HPDE6-E6E7 (cell line): ENCODE measurements at regions not wholly inside any gene's neighbourhood (a gene's known extent, or its start where the extent isn't known, plus 50 kb on each side); places are given as distances from the start of the nearest gene placed in this dataset.
"Not testable (repeated sequence)": the region's sequence is repeated elsewhere in the genome, so short reads cannot be mapped to it uniquely, and the experiment has no call there.

Source experiments
- DNase-seq: peaks from one replicate; pipeline ENCODE4 v3.0.0; 2011; ENCODE audit warnings: missing footprints; ENCODE audit errors: extremely low spot score

DNA sequence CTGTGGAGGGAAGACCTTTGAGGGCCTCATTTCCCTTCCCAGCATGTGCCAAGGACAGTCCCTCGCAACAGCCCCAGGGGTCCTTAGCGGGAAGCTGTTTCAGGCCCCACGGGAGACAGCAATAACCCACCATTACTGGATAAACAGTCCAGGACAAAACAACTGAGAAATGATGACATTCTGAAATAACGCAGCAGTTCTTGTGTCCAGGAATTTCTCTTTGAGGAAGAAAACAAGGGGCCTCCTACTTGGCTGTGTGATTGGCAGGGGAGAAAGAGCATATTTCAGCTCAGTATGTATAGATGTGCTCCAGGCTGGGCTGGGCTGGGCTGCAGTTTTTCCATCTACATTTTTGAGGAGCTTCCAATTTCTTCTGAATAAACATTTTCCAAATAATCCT, 82.2 kb upstream of the THBS1 start:
- no peak for DNase-seq

DNA sequence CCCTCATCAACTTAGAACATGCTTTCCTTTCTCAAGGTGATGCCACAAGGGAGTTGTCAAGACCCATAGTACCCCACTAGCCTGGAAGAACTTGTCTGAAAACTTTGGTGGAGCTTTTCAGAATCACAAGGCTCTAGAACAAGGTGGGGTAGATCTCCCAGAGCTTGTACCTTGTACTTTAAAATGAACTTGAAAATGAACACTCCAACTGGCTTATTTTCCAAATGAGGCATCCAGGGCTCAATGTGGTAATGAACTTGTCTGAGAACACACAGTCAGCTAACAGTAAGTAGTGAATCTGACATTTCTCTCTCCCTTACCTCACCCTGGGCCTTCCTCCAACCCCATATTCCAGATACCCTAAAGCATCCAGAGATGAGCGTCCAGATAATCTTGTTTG, 81.8 kb upstream of the THBS1 start:
- DNase-seq: no peak

GRCh38 chr15:39499681-39500080, 81.2 kb upstream of the THBS1 start:
- DNase-seq: no peak

DNA sequence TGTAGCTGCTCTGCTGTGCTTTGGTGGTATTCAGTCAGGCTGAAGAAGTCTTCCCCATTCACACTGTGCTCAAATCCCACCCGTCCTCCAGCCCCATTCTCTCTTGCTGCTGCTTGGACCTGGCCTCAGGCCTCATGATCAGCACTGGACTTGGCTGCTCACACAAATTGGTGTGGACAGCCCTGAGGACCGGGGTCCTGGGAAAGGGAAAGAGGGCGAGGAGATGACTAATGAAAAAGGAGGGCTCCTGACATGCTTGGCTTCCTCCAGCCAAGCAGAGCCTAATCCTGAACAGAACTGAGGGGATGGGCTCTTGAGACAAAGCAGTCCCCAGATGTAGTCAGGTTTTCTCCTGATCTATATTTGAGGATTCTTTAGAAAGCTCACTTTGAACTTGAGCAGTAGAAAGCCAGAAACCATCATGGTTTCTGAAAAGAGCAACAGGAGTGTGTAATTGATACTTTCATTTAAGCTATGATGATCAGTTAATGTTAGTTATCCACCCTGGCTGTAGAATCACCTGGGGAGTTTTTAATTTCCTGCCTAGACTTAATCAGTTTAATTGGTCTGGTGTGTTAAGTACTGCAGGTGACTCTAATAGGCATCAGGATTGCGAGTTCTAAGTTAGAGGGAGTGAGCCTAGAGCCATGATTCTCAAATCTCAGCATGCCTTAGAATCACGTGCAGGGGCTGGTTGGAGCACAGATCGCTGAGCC, 79.4 kb upstream of the THBS1 start:
- no peak for DNase-seq

GRCh38 chr15:39502082-39502447, 78.8 kb upstream of the THBS1 start:
- no peak for DNase-seq

- DNase-seq: no peak
These were observed 78.2 kb upstream of the THBS1 start for GRCh38 chr15:39502611-39503195.

- DNase-seq: no peak
These were observed 77.4 kb upstream of the THBS1 start for GRCh38 chr15:39503526-39503925.

DNA sequence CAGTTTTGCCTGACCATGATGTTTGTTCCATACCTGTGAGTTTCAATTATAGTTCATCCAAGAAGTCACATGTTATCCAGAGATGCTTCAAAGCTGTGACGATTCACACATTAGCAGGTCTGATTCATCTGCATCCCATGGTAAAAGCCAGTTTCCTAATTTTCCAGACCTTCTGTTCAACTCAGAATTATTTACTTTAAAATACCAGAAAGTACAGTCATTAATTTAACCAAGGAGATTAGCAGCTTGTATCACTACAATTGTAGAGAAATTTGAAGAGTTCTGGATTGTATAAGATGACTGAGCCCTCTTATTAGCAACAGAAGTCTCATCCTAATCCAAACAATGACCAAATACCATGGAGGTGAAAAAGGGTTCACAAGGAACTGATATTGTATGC, 76.1 kb upstream of the THBS1 start:
- DNase-seq: no peak

- DNase-seq: no peak
These were observed 74.7 kb upstream of the THBS1 start for GRCh38 chr15:39506146-39506545.

- no peak for DNase-seq
These were observed 72.3 kb upstream of the THBS1 start for GRCh38 chr15:39508536-39508935.

- no peak for DNase-seq
These were observed 70.7 kb upstream of the THBS1 start for GRCh38 chr15:39510001-39510701.

GRCh38 chr15:39511000-39511915, 69.6 kb upstream of the THBS1 start:
- DNase-seq: peak; percentile 76

DNA sequence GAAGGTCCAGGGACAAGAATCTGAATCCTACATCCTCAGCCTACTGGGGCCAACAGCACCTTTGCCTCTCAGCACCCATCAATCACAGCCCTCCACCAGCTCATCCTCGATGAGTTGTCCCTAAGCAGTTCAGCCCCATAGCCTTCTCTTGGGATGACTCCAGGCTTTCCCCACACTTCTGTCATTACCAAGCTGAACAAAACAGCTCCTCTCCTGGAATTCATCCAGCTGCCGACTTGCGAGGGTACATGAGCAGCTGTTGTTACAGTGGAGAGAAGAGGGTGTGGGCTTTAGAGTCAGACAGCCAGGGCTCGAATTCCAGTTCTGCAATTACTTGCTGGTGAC, 69.0 kb upstream of the THBS1 start:
- no peak for DNase-seq

DNA sequence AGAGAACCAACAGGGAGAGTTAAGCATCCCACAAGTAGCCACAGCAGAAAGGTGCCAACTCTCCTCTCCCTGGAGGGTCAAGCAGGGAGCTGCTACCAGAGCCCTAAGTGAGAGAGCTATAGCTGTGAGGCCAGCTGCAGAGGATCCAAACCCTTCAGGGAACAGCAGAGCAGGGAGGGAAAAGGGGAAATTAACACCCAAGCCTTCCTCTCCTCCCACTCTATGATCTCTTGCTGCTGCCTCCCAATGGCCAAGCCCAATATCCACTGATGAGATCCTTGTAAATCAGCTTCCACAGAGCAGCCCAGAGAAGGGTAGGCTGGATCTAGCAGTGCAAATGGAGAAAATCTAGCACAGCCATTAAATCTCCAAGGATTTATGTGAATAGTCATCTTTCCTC, 68.2 kb upstream of the THBS1 start:
- no peak for DNase-seq

DNA sequence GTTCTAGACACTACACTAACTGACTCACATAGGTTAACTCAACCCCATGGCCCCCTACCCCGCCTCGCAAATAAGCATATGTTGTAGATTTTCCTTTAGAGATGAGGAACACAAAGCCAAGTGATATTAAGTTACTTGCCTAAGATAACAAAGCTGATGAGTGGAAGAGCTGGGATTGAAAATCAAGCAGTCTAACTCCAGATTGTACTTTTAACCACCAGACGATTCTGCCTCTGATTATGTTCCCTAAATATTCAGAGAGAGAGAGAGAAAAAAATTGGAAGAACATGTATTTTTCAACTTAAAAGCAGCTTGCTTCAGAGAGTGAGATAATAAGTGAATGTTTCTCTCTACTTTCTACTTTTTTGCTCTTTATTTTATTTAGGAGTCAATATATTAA, 66.9 kb upstream of the THBS1 start:
- no peak for DNase-seq

GRCh38 chr15:39514933-39515332, 65.9 kb upstream of the THBS1 start:
- DNase-seq: no peak

DNA sequence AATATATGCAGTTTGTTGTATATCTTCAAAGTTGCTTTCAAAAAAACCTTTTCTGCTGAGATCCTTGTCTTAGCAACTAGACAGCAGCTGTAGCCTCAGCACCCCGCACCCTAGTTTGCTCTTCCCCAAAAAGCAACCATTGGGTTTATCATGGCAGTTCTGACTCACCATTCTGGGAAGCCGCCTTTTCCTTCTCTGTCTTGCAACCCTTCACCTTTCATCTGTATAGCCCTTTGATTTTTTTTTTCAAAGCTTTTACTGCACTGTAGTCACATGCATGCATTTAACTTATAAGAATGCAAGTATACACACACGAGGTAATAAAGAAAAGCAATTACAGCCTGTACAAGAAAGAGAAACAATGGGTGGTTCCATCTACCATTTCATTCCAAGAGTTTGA, 65.1 kb upstream of the THBS1 start:
- DNase-seq: no peak

DNA sequence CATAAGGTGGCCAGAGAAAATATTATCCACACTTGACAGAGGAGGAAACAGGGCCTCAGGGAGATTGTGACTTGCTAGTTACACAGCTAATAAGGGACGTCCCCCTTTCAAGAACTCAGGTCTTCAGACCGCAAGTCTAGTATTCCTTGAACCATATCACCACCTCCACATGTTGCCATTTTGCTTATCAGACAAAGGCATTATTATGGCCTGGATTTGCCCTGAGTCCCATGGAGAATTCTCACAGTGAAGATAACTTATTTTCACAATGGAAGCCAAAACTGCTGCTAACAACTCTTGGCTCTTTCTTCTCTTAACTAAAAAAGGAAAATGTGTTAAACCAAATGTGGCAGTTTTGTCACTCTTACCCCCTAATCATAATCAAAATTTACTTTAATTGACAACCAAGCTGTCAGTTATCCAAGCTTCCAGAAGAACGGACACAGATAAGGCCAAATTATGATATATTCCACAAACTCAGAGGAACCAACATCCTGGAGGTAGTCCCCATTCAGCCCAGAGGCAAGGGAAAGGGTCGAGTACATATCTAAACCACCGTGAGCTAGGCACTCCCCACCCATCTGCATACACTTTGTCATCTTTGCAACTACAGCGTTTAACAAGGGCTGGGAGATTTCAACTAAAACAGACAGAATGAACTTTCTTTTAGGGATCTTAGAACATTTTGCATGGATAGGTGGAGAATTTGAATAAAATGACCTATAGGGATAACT, 63.6 kb upstream of the THBS1 start:
- no peak for DNase-seq

DNA sequence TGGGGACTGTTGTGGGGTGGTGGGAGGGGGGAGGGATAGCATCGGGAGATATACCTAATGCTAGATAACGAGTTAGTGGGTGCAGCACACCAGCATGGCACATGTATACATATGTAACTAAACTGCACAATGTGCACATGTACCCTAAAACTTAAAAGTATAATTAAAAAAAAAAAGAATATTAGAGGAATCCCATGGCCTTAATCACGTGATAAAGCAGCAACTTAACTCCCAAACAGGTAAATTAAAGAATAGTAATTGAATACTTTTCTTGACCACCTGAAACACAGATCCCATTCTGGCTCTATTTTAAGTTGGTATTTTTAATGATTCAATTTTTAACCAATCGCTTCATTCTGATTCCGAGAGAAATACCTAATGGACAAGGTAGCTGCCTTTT, 56.9 kb upstream of the THBS1 start:
- DNase-seq: not testable (repeated sequence)

- DNase-seq: no peak
These were observed 51.4 kb upstream of the THBS1 start for GRCh38 chr15:39529457-39529856.

DNA sequence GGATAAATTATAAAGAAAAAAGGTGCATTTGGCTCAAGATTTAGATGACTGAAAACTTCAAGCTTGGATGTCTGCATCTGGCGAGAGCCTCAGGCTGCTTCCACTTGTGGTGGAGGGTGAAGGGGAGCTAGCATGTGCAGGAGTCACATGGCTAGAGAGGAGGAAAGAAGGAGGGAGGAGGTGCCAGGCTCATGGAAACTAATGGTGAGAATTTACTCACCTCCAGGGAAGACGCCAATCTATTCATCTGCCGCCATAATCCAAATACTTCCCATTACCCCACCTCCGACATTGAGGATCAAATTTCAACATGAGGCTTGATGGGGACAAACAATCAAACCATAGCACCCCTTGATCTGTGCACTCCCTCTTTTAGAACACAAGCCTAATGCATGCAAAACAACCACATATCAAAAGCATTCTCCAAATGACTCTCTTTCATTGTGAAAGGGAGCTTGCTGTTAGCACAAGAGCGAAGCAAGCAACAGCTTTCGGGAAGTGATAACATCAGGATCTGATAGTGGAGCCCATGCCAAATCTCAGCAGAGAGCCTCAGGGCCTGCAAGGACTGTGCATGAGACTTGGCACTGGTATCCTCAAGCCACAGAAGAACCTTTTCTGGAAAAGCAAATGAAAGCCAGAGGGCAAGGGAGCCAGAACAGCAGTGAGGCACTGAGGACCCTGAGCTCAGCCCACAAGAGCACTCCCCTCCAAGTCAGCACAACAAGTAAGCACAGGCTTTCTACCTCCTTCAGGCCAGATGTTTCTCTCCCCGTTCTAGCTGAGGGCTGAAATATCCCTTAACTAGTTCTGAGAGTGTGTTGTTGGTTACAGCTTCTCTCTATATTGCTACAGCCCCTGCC, 50.2 kb upstream of the THBS1 start:
- no peak for DNase-seq
